ENCODE measurements at regions not wholly inside any gene's neighbourhood (a gene's known extent, or its start where the extent isn't known, plus 50 kb on each side); places are given as distances from the start of the nearest gene placed in this dataset.
"Not testable (repeated sequence)": the region's sequence is repeated elsewhere in the genome, so short reads cannot be mapped to it uniquely, and the experiment has no call there.

DNA sequence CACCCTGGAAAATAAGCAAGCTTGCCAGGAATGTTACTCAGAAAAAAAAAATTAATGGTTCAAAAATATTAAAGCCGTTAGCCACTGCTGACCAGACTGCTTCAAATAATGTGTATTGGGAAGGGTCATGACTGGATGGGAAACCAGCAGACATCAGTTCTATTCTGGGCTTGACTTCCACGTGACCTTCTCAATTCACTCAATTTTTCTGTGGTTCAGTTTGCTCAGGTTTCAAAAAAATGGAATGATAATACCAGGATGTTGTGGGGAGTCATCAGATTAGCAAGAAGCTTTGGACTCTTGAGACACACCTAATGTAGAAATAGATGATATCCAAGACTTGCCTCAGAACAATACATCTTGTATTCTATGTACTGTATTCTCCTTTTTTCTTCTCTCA, 541.9 kb upstream of the BOD1L1 start:
- no peak for DNase-seq (ENCODE audit: low spot score)
- Mint-ChIP-seq H3K36me3 (ENCODE audit: low read depth) (no peaks in the 10 kb centered on the region), H3K27ac (ENCODE audit: unreplicated experiment) (no peak overlapping the region), H3K9me3 (ENCODE audit: low read depth) (no peaks in the 10 kb centered on the region), H3K4me1 (ENCODE audit: low read depth) (peaks cover 20% of the 10 kb centered on the region), H3K4me3 (ENCODE audit: unreplicated experiment) (no peak overlapping the region), H3K27me3 (ENCODE audit: low read depth) (peaks cover 3% of the 10 kb centered on the region)
- TF ChIP-seq, protein P1, sequence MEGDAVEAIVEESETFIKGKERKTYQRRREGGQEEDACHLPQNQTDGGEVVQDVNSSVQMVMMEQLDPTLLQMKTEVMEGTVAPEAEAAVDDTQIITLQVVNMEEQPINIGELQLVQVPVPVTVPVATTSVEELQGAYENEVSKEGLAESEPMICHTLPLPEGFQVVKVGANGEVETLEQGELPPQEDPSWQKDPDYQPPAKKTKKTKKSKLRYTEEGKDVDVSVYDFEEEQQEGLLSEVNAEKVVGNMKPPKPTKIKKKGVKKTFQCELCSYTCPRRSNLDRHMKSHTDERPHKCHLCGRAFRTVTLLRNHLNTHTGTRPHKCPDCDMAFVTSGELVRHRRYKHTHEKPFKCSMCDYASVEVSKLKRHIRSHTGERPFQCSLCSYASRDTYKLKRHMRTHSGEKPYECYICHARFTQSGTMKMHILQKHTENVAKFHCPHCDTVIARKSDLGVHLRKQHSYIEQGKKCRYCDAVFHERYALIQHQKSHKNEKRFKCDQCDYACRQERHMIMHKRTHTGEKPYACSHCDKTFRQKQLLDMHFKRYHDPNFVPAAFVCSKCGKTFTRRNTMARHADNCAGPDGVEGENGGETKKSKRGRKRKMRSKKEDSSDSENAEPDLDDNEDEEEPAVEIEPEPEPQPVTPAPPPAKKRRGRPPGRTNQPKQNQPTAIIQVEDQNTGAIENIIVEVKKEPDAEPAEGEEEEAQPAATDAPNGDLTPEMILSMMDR (IDR thresholded peaks at IDR 0.05): no peak

- H3K27ac Mint-ChIP-seq (ENCODE audit: unreplicated experiment); H3K9me3 Mint-ChIP-seq (ENCODE audit: low read depth); H3K27me3 Mint-ChIP-seq (ENCODE audit: low read depth); DNase-seq (ENCODE audit: low spot score); H3K36me3 Mint-ChIP-seq (ENCODE audit: low read depth); H3K4me3 Mint-ChIP-seq (ENCODE audit: unreplicated experiment): not testable (repeated sequence)
- H3K4me1 Mint-ChIP-seq (ENCODE audit: low read depth): peaks cover 20% of the 10 kb centered on the region
Observed at GRCh38 chr4:14169940-14170339, 542.4 kb upstream of the BOD1L1 start.

- H3K27me3 Mint-ChIP-seq (ENCODE audit: low read depth): peaks cover 3% of the 10 kb centered on the region
- no peak overlapping the region for H3K27ac Mint-ChIP-seq (ENCODE audit: unreplicated experiment)
- no peaks in the 10 kb centered on the region for H3K36me3 Mint-ChIP-seq (ENCODE audit: low read depth)
- no peak overlapping the region for H3K4me3 Mint-ChIP-seq (ENCODE audit: unreplicated experiment)
- no peak for DNase-seq (ENCODE audit: low spot score)
- peaks cover 6% of the 10 kb centered on the region for H3K4me1 Mint-ChIP-seq (ENCODE audit: low read depth)
- H3K9me3 Mint-ChIP-seq (ENCODE audit: low read depth): no peaks in the 10 kb centered on the region
- TF ChIP-seq, protein P1 (IDR thresholded peaks at IDR 0.05): no peak
Observed at GRCh38 chr4:14176613-14177012, 549.1 kb upstream of the BOD1L1 start.

DNA sequence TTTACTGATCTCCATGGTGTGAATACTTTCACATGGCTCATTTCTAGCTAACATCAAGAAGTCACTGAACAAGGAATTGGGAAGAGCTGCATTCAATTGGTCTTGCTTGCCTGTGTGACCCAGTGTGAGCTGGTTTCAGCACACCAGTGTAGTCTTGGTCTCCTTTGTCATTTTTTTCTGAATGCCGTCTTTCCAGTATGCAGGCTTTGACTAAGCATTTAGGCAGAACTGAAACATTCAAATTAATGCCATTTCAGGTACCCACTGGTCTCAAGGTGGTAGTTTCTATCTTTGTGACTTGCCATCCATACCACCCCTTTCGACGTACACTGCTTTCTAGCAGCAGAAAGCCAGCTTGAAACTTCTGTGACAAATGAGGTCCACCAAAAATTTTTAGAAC, 550.5 kb upstream of the BOD1L1 start:
- H3K27ac Mint-ChIP-seq (ENCODE audit: unreplicated experiment): no peak overlapping the region
- DNase-seq (ENCODE audit: low spot score): no peak
- H3K4me3 Mint-ChIP-seq (ENCODE audit: unreplicated experiment): no peak overlapping the region
- no peaks in the 10 kb centered on the region for H3K36me3 Mint-ChIP-seq (ENCODE audit: low read depth)
- H3K27me3 Mint-ChIP-seq (ENCODE audit: low read depth): peaks cover 3% of the 10 kb centered on the region
- TF ChIP-seq, protein P1 (IDR thresholded peaks at IDR 0.05): no peak
- no peaks in the 10 kb centered on the region for H3K9me3 Mint-ChIP-seq (ENCODE audit: low read depth)
- peaks cover 6% of the 10 kb centered on the region for H3K4me1 Mint-ChIP-seq (ENCODE audit: low read depth)

DNA sequence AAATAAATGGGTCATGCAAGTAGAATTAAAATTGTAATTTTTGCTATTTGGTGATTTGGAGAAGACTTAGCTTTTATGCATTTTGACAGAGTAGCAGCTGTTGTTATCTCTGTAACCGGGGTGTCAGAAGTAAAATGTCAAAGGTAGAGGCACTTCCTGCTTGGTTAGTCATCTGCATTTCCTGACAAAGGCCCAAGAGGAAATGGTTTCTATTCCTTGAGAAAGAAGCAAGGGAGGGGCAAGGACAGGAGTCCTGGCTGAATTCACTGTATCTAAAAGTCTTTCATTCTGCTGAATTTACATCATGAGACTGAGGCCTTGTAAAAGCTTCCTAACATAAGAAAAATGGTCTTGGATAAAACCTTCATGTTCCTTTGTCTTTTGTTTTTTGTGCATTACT, 550.9 kb upstream of the BOD1L1 start:
- Mint-ChIP-seq H3K9me3 (ENCODE audit: low read depth) (no peaks in the 10 kb centered on the region), H3K27me3 (ENCODE audit: low read depth) (peaks cover 3% of the 10 kb centered on the region), H3K36me3 (ENCODE audit: low read depth) (no peaks in the 10 kb centered on the region), H3K4me1 (ENCODE audit: low read depth) (peaks cover 6% of the 10 kb centered on the region), H3K27ac (ENCODE audit: unreplicated experiment) (no peak overlapping the region), H3K4me3 (ENCODE audit: unreplicated experiment) (no peak overlapping the region)
- no peak for DNase-seq (ENCODE audit: low spot score)
- TF ChIP-seq, protein P1 (IDR thresholded peaks at IDR 0.05): no peak

- no peaks in the 10 kb centered on the region for H3K27me3 Mint-ChIP-seq (ENCODE audit: low read depth)
- H3K4me1 Mint-ChIP-seq (ENCODE audit: low read depth): peaks cover 6% of the 10 kb centered on the region
- TF ChIP-seq, protein P1 (IDR thresholded peaks at IDR 0.05): no peak
- H3K36me3 Mint-ChIP-seq (ENCODE audit: low read depth): no peaks in the 10 kb centered on the region
- no peaks in the 10 kb centered on the region for H3K9me3 Mint-ChIP-seq (ENCODE audit: low read depth)
- no peak overlapping the region for H3K4me3 Mint-ChIP-seq (ENCODE audit: unreplicated experiment)
- H3K27ac Mint-ChIP-seq (ENCODE audit: unreplicated experiment): no peak overlapping the region
- DNase-seq (ENCODE audit: low spot score): no peak
Observed at GRCh38 chr4:14180166-14180565, 552.6 kb upstream of the BOD1L1 start.

Data from chondrocyte (in vitro differentiated cells).